Astrocyte of the hippocampus (primary cell): ENCODE measurements at regions not wholly inside any gene's neighbourhood (a gene's known extent, or its start where the extent isn't known, plus 50 kb on each side); places are given as distances from the start of the nearest gene placed in this dataset.

Experiments used
- DNase-seq: peaks from one replicate; pipeline ENCODE4 v3.0.0; 2011; ENCODE audit warnings: low read depth, low spot score

GRCh38 chr4:58935332-58935731, 1825.1 kb upstream of the IGFBP7 start:
- DNase-seq, result no peak

DNA sequence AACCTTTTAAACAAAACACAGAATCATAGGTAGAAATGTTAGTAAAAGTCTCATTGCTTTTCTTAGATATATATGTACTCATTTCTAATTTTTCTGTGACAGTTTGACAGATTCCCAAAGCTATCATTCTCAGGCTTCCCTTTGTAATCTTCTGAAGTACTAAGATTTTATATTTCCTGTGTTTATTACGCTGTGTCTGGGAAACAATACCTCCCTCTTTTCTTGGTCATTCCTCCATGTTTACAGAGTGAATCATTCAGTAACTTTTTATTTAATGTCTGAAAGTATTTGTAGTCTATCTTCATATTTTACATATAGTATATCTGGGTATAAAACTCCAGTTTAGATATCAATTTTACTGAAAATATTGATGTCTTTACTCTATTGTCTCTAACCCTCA, 1826.3 kb upstream of the IGFBP7 start:
- no peak for DNase-seq

- no peak for DNase-seq
These were observed 1830.0 kb upstream of the IGFBP7 start for GRCh38 chr4:58940167-58940566.

GRCh38 chr4:58941286-58941685, 1831.1 kb upstream of the IGFBP7 start:
- DNase-seq, result no peak

- DNase-seq, result no peak
These were observed 1843.4 kb upstream of the IGFBP7 start for GRCh38 chr4:58953575-58953974.

DNA sequence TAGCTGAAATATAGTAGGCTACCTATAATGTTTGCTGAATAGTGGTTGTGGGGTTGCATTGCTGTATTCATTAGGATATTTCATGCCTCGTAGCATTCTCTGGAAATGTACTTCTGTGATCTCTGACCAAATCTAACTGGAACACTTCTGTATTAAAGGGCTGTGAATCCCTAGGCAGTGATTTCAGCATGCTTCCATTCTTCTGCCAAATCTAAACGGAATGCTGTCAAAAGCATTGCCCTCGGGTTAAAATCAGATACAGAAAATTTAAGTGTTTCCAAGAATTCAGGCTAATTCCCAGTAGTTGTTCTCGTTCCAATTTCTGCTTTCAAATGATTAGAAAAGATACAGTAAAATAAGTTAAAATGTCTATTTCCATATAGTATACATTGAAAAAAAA, 1847.5 kb upstream of the IGFBP7 start:
- DNase-seq, result no peak

GRCh38 chr4:58961283-58961682, 1851.1 kb upstream of the IGFBP7 start:
- no peak for DNase-seq

DNA sequence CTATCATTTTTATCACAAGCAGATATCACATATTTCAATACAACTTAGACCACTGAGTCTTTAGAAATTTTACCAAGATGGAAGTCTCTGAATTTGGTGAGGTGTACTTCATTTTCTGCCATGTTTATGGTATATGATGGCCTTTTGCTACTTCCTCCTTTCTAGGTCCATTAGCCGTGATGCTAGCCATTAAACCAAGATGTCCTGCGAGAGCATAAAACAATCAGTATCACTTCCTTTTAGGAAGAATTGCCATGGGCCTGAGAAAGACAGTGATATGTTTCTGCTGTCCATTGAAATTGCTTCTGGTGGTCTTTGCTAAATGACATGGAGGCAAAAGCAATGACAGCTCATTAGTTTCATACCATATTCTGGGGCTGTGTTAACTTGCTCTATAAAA, 1851.7 kb upstream of the IGFBP7 start:
- DNase-seq, result no peak

- DNase-seq, result no peak
These were observed 1852.2 kb upstream of the IGFBP7 start for GRCh38 chr4:58962424-58962823.

- no peak for DNase-seq
These were observed 1871.6 kb upstream of the IGFBP7 start for GRCh38 chr4:58981828-58982227.

DNA sequence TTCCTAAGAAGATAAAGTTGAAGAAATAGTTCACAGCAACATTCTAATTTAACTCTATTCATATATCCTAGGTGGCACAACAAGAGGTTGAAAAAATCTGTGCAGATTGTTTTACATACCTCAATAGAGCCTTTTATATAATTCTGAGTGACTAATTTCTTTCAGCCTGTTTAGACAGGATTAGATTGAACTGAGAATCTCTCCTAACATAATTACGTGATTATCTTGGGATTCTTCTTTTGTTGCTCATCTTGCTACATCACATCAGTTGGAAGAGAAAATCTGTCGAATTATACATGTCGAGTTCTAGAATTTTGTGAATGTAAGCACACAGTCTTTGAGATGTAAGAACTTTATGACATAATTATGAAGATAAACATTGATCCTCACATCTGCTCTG, 1873.7 kb upstream of the IGFBP7 start:
- DNase-seq, result no peak

- no peak for DNase-seq
These were observed 1892.0 kb upstream of the IGFBP7 start for GRCh38 chr4:59002148-59002547.

DNA sequence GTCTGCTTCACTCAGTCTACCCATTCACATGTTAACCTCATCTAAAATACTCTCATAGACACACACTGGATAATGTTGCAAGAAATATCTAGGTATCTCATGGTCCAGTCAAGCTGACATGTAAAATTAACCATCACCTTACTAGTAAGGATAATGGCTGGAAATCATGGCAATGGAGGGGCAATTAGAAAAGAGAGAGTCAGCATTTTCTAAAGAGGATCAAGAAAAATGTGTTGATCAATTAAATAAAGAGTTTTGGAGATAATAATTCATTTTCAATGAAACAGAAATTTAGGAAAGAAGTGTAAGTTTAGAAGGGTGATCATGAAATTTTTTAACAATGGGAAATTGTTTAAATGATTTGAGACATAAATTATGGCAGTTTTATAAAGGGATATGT, 1914.1 kb upstream of the IGFBP7 start:
- DNase-seq, result no peak

DNA sequence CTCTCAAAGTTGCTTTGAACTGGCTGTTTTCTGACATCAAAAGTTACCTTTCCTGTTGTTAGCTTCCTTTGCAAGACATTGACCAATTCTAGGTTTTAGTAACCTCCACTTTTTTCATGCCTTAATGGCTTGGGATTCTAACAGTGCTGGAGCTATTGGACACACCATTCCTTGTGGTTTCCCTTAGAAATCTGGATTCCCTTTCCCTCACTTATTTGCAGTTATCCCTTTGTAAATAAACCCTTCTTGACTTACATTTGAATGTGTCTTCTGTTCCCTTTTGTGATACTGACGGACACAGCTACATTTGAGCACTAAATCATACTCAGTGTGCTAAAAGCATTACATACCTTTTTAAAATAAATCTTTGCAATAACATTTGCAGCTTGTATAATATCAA, 1927.6 kb upstream of the IGFBP7 start:
- no peak for DNase-seq

GRCh38 chr4:59039046-59039445, 1928.9 kb upstream of the IGFBP7 start:
- DNase-seq, result no peak

- no peak for DNase-seq
These were observed 1934.2 kb upstream of the IGFBP7 start for GRCh38 chr4:59044286-59044900.

DNA sequence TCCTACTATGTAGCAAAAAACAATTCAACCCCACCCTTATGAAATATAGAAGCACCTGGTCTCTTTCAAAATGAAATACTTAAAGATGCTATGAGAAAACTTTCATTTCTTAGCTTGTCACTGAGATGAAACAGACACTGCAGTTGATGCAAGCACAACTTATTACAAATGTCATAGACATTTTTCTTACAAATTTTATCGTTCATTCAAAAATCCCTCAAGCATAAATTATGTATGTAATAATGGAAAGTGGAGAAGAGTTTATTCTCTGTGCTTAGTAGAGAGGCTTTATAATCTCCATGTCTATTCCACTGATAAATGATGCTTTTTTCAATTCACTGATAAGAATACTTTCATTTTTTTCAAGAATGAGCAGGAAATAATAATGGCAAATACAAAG, 1943.9 kb upstream of the IGFBP7 start:
- DNase-seq, result no peak

- DNase-seq, result no peak
These were observed 1947.6 kb upstream of the IGFBP7 start for GRCh38 chr4:59057804-59058203.

GRCh38 chr4:59058543-59058942, 1948.4 kb upstream of the IGFBP7 start:
- no peak for DNase-seq

GRCh38 chr4:59060002-59060846, 1950.0 kb upstream of the IGFBP7 start:
- DNase-seq, result no peak

DNA sequence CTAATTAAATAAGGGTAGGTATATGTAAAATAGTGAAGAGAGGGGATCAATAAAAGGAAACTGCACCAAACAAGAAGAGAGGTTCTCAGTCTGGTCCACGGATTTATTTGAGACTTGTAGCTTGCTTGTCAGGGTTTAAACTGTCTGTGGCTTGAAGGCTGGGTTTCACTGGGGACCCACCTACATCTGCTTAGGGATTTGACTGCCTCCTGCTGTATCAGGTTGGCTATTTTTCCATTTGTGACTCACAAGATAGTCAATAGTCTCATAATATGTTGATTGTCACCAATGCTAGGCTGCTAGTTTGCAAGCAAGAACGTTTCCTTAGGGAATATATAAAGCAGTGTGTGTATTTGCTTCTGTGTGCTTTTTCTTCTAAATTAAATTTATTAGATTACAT, 1950.7 kb upstream of the IGFBP7 start:
- DNase-seq, result no peak

GRCh38 chr4:59063015-59063720, 1953.0 kb upstream of the IGFBP7 start:
- DNase-seq, result no peak
